ENCODE measurements at regions not wholly inside any gene's neighbourhood (a gene's known extent, or its start where the extent isn't known, plus 50 kb on each side); places are given as distances from the start of the nearest gene placed in this dataset.

GRCh38 chr4:30642567-30642966 is 77.6 kb upstream of the PCDH7 start:
- Histone ChIP-seq H4K91ac (ENCODE audit: low read depth, low read length, poor library complexity) (no peak overlapping the region), H3K4me3 (ENCODE audit: low read length in 2 of 2) (no peak overlapping the region), H2BK120ac (ENCODE audit: low read depth, low read length) (no peak overlapping the region), H2AK5ac (ENCODE audit: low read depth, low read length) (no peak overlapping the region), H3K79me1 (ENCODE audit: low read depth, low read length) (no peaks in the 10 kb centered on the region), H3K36me3 (replicated peaks in 1 of 2; ENCODE audit: control insufficient read depth in 2 of 2, insufficient read depth in 2 of 2, low read length in 2 of 2) (no peaks in the 10 kb centered on the region), H2BK5ac (ENCODE audit: low read length) (no peak overlapping the region), H3K27me3 (ENCODE audit: control insufficient read depth in 3 of 3, insufficient read depth in 3 of 3, low read depth in 1 of 3, low read length in 3 of 3) (no peaks in the 10 kb centered on the region), H3K9me3 (replicated peaks in 1 of 2; ENCODE audit: control insufficient read depth in 2 of 2, insufficient read depth in 1 of 2, low read depth in 1 of 2, low read length in 2 of 2) (no peaks in the 10 kb centered on the region), H3K14ac (ENCODE audit: low read length) (no peak overlapping the region), H4K8ac (ENCODE audit: low read depth, low read length) (no peak overlapping the region), H3K23ac (ENCODE audit: low read depth, low read length, poor library complexity) (no peak overlapping the region), H3K4me1 (ENCODE audit: control insufficient read depth in 2 of 2, insufficient read depth in 1 of 2, low read depth in 1 of 2, low read length in 2 of 2) (no peaks in the 10 kb centered on the region), H3K4ac (ENCODE audit: low read length) (no peak overlapping the region), H3K18ac (ENCODE audit: low read length) (no peak overlapping the region), H2BK15ac (ENCODE audit: low read length) (no peak overlapping the region), H3K9ac (ENCODE audit: low read depth, low read length, poor library complexity) (no peak overlapping the region), H3K27ac (replicated peaks; ENCODE audit: low read length) (no peak overlapping the region), H2AFZ (ENCODE audit: low read length) (no peak overlapping the region), H2BK12ac (ENCODE audit: low read length) (no peak overlapping the region), H3K4me2 (ENCODE audit: insufficient read depth, low read length, poor library complexity, severe bottlenecking) (no peak overlapping the region)
- no peak for DNase-seq (ENCODE audit: low spot score)
- no CpG with 5 or more reads among the region's 1 CpG for WGBS, 2 donors (ENCODE audit: extremely low coverage in 2 of 2, insufficient read length in 2 of 2, insufficient replicate concordance in 1 of 2)

- H3K23ac ChIP-seq (ENCODE audit: low read depth, low read length, poor library complexity), result no peak overlapping the region
- no peak overlapping the region for H2BK5ac ChIP-seq (ENCODE audit: low read length)
- no peaks in the 10 kb centered on the region for H3K36me3 ChIP-seq (replicated peaks in 1 of 2; ENCODE audit: control insufficient read depth in 2 of 2, insufficient read depth in 2 of 2, low read length in 2 of 2)
- no peak overlapping the region for H2BK12ac ChIP-seq (ENCODE audit: low read length)
- H4K91ac ChIP-seq (ENCODE audit: low read depth, low read length, poor library complexity), result no peak overlapping the region
- H3K27me3 ChIP-seq (ENCODE audit: control insufficient read depth in 3 of 3, insufficient read depth in 3 of 3, low read depth in 1 of 3, low read length in 3 of 3), result no peaks in the 10 kb centered on the region
- H3K4me2 ChIP-seq (ENCODE audit: insufficient read depth, low read length, poor library complexity, severe bottlenecking), result no peak overlapping the region
- no peak overlapping the region for H4K8ac ChIP-seq (ENCODE audit: low read depth, low read length)
- no peak overlapping the region for H3K4ac ChIP-seq (ENCODE audit: low read length)
- DNase-seq (ENCODE audit: low spot score), result no peak
- H3K27ac ChIP-seq (replicated peaks; ENCODE audit: low read length), result no peak overlapping the region
- H2AK5ac ChIP-seq (ENCODE audit: low read depth, low read length), result no peak overlapping the region
- no peak overlapping the region for H2AFZ ChIP-seq (ENCODE audit: low read length)
- H3K9ac ChIP-seq (ENCODE audit: low read depth, low read length, poor library complexity), result no peak overlapping the region
- H2BK15ac ChIP-seq (ENCODE audit: low read length), result no peak overlapping the region
- peaks cover 0 to 2% of the 10 kb centered on the region in 2 donors for H3K4me1 ChIP-seq (ENCODE audit: control insufficient read depth in 2 of 2, insufficient read depth in 1 of 2, low read depth in 1 of 2, low read length in 2 of 2)
- H3K79me1 ChIP-seq (ENCODE audit: low read depth, low read length), result no peaks in the 10 kb centered on the region
- no peak overlapping the region for H3K18ac ChIP-seq (ENCODE audit: low read length)
- no peak overlapping the region for H3K14ac ChIP-seq (ENCODE audit: low read length)
- no peak overlapping the region for H2BK120ac ChIP-seq (ENCODE audit: low read depth, low read length)
- H3K9me3 ChIP-seq (replicated peaks in 1 of 2; ENCODE audit: control insufficient read depth in 2 of 2, insufficient read depth in 1 of 2, low read depth in 1 of 2, low read length in 2 of 2), result no peaks in the 10 kb centered on the region
- H3K4me3 ChIP-seq (ENCODE audit: low read length in 2 of 2), result no peak overlapping the region
- no CpG with 5 or more reads among the region's 1 CpG for WGBS, 2 donors (ENCODE audit: extremely low coverage in 2 of 2, insufficient read length in 2 of 2, insufficient replicate concordance in 1 of 2)
Observed at GRCh38 chr4:30653291-30653690, 66.9 kb upstream of the PCDH7 start.

GRCh38 chr4:30656828-30657227 is 63.3 kb upstream of the PCDH7 start:
- Histone ChIP-seq H2BK12ac (ENCODE audit: low read length) (no peak overlapping the region), H3K36me3 (replicated peaks in 1 of 2; ENCODE audit: control insufficient read depth in 2 of 2, insufficient read depth in 2 of 2, low read length in 2 of 2) (no peaks in the 10 kb centered on the region), H3K4me3 (ENCODE audit: low read length in 2 of 2) (no peak overlapping the region), H3K18ac (ENCODE audit: low read length) (no peak overlapping the region), H2BK15ac (ENCODE audit: low read length) (no peak overlapping the region), H3K4me1 (ENCODE audit: control insufficient read depth in 2 of 2, insufficient read depth in 1 of 2, low read depth in 1 of 2, low read length in 2 of 2) (no peaks in the 10 kb centered on the region), H2AFZ (ENCODE audit: low read length) (no peak overlapping the region), H4K91ac (ENCODE audit: low read depth, low read length, poor library complexity) (no peak overlapping the region), H4K8ac (ENCODE audit: low read depth, low read length) (no peak overlapping the region), H3K27ac (replicated peaks; ENCODE audit: low read length) (no peak overlapping the region), H3K23ac (ENCODE audit: low read depth, low read length, poor library complexity) (no peak overlapping the region), H3K4me2 (ENCODE audit: insufficient read depth, low read length, poor library complexity, severe bottlenecking) (no peak overlapping the region), H3K4ac (ENCODE audit: low read length) (no peak overlapping the region), H2BK120ac (ENCODE audit: low read depth, low read length) (no peak overlapping the region), H3K79me1 (ENCODE audit: low read depth, low read length) (no peaks in the 10 kb centered on the region), H2BK5ac (ENCODE audit: low read length) (no peak overlapping the region), H3K14ac (ENCODE audit: low read length) (no peak overlapping the region), H3K9me3 (replicated peaks in 1 of 2; ENCODE audit: control insufficient read depth in 2 of 2, insufficient read depth in 1 of 2, low read depth in 1 of 2, low read length in 2 of 2) (no peaks in the 10 kb centered on the region), H2AK5ac (ENCODE audit: low read depth, low read length) (no peak overlapping the region), H3K27me3 (ENCODE audit: control insufficient read depth in 3 of 3, insufficient read depth in 3 of 3, low read depth in 1 of 3, low read length in 3 of 3) (no peaks in the 10 kb centered on the region), H3K9ac (ENCODE audit: low read depth, low read length, poor library complexity) (no peak overlapping the region)
- WGBS, 2 donors (ENCODE audit: extremely low coverage in 2 of 2, insufficient read length in 2 of 2, insufficient replicate concordance in 1 of 2), result no CpG with 5 or more reads among the region's 5 CpGs
- no peak for DNase-seq (ENCODE audit: low spot score)

DNA sequence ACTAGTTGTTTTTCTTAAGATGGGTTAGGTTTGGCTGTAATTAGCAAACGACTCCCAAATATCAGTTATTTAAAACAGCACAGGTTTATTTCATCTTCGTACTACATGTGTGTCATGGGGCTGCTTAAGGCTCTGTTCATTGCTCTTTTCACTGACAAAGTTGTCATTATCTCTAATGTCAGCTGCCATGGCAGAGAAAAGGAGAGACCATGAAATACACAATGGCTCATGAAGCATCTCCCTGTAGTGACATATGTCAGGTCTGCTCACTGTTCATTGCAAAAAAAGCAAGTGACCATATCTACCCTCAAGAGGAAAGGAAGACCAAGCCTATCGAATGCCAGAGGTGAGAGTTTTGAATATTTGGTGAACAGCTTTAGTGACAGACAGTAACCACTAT is 52.2 kb upstream of the PCDH7 start:
- Histone ChIP-seq H3K9me3 (replicated peaks in 1 of 2; ENCODE audit: control insufficient read depth in 2 of 2, insufficient read depth in 1 of 2, low read depth in 1 of 2, low read length in 2 of 2) (no peaks in the 10 kb centered on the region), H2BK120ac (ENCODE audit: low read depth, low read length) (no peak overlapping the region), H3K79me1 (ENCODE audit: low read depth, low read length) (no peaks in the 10 kb centered on the region), H2BK15ac (ENCODE audit: low read length) (no peak overlapping the region), H3K4ac (ENCODE audit: low read length) (no peak overlapping the region), H3K14ac (ENCODE audit: low read length) (no peak overlapping the region), H3K4me3 (ENCODE audit: low read length in 2 of 2) (no peak overlapping the region), H2AK5ac (ENCODE audit: low read depth, low read length) (no peak overlapping the region), H3K23ac (ENCODE audit: low read depth, low read length, poor library complexity) (no peak overlapping the region), H3K27ac (replicated peaks; ENCODE audit: low read length) (no peak overlapping the region), H4K91ac (ENCODE audit: low read depth, low read length, poor library complexity) (no peak overlapping the region), H2BK12ac (ENCODE audit: low read length) (no peak overlapping the region), H3K27me3 (ENCODE audit: control insufficient read depth in 3 of 3, insufficient read depth in 3 of 3, low read depth in 1 of 3, low read length in 3 of 3) (peaks cover 0 to 2% (median 0%) of the 10 kb centered on the region in 3 experiments), H3K9ac (ENCODE audit: low read depth, low read length, poor library complexity) (no peak overlapping the region), H3K4me2 (ENCODE audit: insufficient read depth, low read length, poor library complexity, severe bottlenecking) (no peak overlapping the region), H3K4me1 (ENCODE audit: control insufficient read depth in 2 of 2, insufficient read depth in 1 of 2, low read depth in 1 of 2, low read length in 2 of 2) (no peaks in the 10 kb centered on the region), H3K36me3 (replicated peaks in 1 of 2; ENCODE audit: control insufficient read depth in 2 of 2, insufficient read depth in 2 of 2, low read length in 2 of 2) (no peaks in the 10 kb centered on the region), H2BK5ac (ENCODE audit: low read length) (no peak overlapping the region), H2AFZ (ENCODE audit: low read length) (no peak overlapping the region), H4K8ac (ENCODE audit: low read depth, low read length) (no peak overlapping the region), H3K18ac (ENCODE audit: low read length) (no peak overlapping the region)
- no CpG with 5 or more reads among the region's 3 CpGs for WGBS, 2 donors (ENCODE audit: extremely low coverage in 2 of 2, insufficient read length in 2 of 2, insufficient replicate concordance in 1 of 2)
- DNase-seq (ENCODE audit: low spot score), result no peak
